DMS 273 treated with DMSO at 0.1 percent for 48 hours (cell line): ENCODE measurements at regions not wholly inside any gene's neighbourhood (a gene's known extent, or its start where the extent isn't known, plus 50 kb on each side); places are given as distances from the start of the nearest gene placed in this dataset.

Experiments used
- DNase-seq: peaks from one replicate; lab custom pipeline; 2025; lab: John Stamatoyannopoulos, UW

DNA sequence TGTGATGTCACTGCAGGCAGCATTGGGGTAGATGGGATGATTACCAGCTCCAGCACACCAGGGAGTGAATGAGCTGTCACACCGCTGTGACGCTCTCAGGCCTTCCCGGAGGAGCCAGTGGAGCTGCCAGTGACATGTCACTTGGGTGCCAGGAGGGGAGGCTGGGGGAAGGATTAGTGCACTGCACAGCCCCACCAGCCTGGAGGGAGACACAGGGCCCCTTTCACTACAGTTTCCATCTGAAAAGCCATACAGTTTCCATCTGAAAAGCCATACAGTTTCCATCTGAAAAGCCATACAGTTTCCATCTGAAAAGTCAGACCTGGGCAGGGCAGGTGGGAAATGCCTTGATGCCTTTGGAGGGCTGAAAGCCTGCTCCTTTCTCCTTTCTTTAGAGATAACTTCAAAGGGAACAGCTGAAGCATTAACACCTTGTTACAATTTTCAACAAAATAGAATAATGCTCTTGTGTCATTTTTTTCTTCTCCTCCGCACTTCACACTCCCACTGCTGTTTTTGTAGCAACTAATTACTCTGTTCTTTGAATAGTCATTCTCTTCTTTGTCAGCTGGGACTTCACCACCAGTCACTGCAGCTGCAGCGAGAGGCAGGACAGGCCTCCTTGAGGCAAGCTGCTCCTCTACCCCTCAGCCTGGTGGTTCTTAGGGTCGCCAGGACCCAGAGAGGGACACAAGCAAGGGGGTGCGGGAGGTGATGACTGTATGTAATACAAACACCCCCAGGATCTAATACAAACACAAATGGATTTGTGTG, 256.9 kb upstream of the RGS6 start:
- DNase-seq, result no peak

DNA sequence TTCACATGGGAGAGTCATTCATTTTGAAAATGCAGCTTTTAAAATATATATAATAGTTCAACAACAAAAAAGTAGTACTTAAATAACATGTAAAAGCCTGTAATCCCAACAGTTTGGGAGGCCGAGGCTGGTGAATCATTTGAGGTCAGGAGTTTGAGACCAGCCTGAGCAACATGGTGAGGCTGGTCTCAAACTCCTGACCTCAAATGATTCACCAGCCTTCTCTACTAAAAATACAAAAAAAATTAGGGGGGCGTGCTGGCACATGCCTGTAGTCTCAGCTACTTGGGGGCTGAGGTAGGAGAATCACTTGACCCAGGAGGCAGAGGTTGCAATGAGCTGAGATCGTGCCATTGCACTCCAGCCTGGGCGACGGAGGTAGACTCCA, 256.3 kb upstream of the RGS6 start:
- no peak for DNase-seq

DNA sequence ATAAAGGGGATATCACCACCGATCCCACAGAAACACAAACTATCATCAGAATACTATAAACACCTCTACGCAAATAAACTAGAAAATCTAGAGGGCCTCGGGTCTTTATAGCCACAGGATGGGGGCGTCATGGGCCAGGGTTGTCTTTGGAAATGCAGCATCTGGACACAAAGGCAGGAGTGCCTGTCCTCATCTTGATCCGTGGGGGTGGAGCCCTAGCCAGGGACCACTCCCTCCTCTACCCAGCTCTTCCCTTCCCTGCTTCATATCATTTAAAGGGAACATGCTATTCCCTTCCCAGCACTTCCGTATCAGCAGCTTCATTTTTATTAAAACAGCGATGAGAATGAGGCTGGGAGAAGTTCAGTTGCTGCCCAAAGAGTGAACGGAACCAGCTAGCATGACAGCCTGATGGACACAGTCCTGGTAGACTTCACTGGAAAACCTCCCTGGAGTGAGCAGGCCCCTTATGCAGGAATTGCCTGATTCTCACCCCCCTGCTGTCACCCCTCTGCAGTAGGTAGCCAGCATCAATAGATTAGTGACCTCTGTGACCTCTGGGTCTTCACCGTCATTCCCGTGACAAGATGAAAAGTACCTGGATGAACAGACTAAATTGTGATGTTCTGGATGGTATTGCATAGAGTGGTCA, 251.4 kb upstream of the RGS6 start:
- DNase-seq, result no peak

DNA sequence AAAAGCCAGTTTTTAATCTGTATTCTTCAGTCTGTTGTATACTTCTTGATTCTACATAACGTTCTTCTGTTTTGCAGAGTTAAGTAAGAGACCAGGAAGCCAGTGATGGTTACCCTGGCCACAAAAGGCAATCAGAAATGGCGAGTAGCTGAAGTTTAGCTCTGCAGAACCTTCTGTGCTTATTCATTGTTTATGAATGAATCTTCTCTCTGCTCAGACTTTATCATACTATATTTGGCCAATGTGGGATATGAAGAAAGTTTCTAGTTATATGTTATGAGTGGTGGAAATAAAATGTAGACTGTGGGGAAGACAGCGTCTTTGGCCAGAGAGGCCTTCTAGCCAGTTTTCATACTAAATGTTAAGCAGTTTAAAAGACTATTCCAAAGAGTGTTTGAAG, 249.9 kb upstream of the RGS6 start:
- DNase-seq, result no peak

DNA sequence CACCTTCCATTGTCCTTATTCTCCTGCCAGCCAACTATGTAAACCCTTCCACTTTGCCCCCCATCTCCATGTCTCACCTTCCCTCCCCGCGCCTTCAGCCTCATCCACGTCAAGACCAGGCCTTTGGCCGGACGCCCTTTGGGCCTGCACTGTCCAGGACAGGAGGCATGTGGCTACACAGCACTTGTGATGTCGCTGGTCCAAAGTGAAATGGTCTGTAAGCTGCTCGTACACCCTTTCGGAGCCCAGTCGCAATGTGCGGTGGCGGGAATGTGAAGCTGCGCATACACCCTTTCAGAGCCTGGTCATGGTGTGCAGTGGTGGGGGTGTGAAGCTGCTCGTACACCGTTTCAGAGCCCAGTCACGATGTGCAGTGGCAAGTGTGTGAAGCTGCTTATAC, 247.9 kb upstream of the RGS6 start:
- DNase-seq, result no peak

DNA sequence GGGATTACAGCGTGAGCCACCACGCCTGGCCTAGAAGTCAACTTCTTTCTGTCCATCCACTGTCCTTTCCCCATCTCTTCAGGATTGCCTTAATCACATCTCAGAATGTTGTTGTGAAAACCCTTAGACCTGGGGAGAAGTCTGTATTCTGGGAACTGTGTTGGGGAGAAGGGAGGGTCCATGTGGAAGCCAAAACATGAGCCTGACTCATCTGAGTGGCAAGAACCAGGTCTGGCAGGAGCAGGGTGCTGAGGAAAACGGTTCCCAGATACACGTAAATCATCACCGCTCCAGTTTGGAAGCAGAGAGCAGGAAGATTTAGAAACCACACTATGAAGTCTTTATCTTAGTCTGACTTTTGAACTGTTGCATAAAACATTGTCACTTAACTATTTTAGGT, 245.6 kb upstream of the RGS6 start:
- DNase-seq, result no peak

DNA sequence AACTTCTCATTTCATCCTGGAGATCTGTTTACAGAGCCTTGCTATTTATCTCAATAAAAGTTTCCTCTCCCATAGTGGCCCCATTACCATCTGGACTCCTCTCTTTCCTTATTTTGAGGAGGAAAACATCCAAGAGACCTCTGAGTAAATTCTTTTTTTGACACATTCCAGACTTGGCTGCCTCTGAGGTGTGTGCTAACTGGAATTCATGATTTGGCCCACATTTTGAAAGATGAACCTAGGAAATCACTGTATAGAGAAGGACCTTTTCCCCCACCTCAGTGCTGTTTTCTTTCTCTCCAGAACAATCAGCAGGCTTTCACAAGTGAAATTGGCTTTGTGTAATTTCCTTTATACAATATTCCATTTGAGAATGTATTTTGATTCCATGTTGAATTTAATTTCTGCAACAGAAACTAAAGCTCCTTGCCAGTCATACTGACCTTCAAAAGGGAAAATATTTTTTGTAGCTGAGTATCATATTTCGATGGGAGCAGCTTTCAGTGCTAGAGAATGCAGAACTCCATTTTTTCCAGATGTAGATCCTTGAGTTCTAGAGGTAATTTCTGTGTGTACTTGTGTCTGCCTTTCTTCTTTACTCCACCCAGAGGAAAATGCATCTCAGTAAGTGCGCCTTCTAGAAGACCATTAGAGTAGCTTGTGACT, 244.9 kb upstream of the RGS6 start:
- DNase-seq, result no peak

DNA sequence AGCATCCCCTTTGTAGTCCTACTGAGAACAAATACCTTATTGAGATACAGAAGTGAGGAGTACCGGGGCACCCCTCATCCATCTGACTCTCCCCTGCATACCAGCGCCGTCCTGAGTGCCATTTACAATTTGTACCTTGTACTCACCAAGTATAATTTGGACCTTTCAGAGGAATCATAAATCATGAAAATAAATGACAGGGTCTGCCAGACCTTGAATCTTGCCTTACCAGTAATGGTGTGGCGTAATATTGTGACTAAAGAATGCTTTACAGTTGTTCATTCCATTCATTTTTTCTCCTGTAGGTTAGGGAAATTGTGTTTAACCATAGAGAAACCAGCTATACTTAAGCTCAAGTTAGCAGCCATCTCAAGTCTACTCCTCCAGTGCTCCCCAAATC, 243.7 kb upstream of the RGS6 start:
- no peak for DNase-seq

DNA sequence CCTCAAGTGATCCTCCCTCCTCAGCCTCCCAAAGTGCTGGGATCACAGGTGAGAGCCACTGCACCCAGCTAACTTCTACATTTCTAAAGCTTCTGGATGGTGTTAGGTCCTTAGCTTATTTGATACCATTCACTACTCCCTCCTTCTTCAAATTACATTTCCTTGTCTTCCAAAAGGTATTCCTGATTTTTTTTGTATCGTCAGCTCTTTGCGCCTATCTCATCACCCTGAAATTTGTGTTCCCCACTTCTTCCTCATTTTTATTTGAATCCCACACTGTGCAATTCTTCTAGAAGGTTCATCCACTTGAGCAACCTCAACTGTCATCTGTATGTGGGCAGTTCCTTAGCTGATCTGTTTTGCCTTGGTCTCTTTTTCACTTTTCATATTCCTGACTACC, 241.8 kb upstream of the RGS6 start:
- DNase-seq, result no peak

DNA sequence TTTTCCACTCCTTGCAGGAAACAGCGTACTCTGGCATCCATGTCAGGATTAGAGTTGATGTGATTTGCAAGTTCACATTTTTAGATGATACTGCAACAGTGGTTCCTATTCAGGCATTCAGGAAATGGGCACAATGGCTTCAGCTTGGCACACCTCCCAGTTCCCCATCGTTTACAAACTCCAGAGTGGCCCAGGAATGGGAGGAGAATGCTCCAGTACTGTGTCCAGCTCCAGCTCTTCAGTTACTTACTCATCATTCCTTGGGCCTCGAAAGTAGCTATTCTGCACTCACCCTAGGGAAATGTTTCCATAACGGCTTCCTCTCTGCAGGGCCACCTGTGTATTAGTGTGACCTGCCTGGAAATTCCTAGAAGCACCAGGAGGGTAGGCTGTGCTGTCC, 239.7 kb upstream of the RGS6 start:
- DNase-seq, result no peak

DNA sequence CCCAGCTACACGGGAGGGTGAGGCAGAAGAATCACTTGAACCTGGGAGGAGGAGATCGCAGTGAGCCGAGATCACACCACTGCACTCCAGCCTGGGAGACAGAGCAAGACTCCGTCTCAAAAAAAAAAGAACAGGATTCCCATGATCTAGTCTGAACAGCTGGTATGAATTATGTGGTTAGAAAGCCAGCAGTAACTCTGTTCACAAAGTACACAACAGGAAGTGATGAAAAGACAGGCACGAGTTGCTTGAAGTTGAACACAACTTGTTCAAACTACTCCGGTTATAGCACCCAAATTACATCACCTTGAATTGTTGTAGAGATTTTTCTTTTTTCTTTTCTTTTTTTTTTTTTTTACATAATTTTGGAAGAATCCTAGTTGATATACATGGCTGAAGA, 238.8 kb upstream of the RGS6 start:
- no peak for DNase-seq

DNA sequence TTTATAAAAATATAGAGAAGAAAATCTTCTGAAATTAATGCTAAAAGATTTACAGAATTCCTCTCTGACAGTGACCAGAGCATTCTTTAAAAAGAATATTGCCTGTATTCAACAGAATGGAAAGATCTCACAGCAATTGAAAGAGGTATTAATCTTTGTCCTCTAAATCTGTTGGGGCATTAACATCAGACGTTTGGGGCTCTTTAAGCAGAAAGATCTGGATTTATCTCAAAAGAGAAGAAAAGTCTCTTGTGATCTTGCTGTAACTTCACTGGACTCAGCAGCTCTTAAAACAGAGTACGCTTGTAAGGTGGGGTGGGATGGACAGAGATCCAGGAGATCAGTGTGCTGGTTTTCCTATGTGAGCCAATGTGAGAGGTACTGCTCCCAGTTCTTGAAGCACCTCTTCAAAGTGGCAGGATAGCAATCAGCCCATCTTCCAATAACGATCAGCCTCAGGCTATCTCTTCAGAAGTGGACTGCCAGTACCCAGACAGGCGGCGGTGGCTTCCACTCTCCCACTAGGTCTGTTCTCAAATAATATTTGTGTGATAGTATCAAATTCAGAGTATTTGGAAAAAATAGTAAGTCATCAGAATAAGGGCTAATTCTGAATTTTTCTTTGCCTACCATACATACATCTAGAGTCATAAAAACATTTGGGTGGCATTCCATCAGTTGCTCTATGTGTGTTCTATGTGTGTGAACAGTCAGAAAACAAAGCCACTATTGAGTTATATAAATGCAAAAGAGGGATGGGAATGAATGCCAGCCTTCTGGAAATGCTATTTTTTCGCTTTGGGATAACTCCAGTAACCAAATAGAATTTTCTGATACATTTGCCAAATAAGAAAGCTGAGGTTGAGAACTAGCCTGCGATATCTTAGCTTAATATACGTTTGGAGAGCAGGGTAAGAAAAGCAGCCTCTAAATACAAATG, 237.4 kb upstream of the RGS6 start:
- DNase-seq, result no peak

DNA sequence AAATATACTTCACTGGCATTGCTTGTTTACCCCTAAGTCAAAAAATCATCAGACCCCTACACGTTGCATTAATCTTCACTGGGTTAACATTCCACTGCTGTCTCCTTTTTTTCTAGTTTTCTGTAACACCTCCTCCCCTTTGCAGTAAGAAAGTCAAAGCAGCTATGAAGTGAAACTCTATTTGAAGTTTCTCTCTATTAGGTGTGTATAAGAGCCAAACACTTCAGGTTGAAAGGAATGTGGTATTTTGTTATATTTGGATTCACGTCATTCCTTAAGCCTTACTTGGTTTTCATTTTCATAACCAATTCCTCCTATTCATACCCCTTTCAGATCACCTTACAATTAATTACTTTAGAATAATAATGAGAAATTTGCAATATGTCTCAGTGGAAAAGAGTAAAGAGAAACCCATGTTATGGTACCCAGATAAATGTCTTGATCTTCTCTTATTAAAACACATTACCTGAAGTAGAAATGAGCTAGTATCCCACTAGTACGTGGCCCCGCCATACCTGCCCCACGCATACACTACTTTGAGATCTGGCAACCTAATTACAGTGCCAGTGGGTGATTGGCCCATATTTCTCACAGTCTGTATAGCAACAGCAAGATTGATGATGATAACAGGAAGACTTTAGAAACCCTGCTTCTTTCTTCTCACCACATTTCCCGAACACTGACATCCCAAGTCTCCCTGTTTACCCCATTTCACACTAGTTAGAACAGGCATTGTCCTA, 236.4 kb upstream of the RGS6 start:
- DNase-seq, result no peak

DNA sequence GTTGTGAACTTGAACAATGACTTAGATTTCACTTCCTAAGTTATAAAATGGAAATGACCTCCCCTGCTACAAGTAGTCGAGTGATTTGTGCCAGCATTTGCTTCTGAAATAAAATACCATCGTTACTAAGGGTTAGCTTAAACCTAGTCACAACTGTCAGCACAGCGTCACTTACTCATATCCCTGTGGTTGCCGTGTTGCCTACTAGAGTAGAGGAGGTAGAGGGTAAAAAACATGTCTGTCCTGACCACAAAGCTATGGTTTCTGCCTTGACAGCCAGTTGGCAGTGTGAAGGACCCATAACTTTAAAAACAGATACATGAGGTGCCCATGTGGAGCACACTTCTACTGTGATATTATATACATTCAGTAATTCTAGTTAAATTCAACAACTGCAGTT, 234.2 kb upstream of the RGS6 start:
- DNase-seq, result no peak

DNA sequence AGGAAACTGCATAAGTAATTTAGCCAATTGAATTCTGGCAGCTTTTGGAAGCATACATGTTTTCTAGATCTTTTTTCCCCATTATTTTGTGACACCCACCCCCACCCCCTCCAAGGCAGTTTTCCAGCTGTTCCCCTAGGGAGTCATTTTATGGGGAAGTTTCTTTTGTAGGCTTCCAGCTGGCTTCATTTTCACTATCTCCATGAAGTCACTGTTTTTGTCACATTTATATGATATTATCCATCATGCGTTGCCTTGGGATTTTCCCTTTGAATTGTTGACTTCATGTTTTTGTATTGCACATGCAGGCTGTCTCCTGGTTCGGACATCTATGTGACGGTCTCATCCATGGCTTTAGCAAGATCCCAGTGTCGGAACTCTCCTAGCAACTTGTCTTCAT, 233.6 kb upstream of the RGS6 start:
- no peak for DNase-seq

DNA sequence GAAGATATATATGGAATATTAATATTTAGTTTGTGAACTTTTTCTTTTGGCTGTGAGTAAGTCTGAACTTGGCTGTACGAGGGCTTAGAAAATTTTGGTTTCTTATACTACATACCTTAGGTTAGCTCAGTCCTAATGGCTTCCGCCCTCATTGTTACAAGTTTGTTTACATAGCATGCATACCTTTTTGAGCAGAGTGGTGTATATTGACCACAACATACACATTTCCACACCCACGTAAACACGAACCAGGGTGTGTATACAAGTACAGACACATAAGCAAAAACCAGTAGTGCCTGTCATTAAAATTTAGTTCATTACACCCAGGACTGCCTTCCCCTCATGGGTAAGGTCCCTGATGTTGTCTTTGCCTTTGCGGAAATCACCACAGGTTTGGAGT, 230.2 kb upstream of the RGS6 start:
- no peak for DNase-seq

DNA sequence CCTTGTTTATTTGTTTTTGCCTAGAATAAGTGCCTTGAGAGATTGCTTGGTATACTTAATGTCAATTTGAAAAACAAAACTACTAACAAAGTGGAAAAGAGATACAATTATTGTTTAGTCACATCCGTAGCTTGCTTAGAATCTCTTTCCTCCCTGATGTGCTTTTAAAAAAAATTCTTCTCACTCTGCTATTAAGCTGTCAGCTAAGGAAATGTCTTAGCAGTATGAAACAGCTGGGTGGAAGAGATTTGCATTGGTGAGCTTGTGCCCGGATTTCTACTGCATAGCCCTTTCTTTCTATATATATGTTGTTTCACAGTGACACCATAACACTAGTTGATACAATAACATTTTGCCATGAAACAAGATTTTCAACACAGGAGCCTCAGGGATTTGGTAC, 229.4 kb upstream of the RGS6 start:
- DNase-seq, result no peak

DNA sequence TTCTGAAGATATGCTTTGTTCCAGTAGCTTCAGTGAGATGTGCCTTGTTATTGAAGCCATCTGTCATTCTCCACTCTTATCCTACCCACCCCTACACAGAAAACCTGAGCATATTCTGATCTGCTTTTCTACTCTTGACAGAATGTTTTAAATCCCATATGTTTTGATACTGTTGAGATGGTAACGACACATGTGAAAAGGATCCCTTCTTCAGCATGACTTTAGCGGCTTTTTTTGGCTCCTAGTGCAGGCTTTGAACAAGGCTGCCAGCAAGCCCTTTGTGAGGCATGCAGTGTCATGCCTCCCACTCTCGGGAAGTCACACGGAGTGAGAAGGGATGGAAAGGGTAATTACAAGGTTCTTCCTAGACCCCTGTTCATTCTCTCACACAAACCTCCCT, 228.8 kb upstream of the RGS6 start:
- DNase-seq, result peak; percentile 17

DNA sequence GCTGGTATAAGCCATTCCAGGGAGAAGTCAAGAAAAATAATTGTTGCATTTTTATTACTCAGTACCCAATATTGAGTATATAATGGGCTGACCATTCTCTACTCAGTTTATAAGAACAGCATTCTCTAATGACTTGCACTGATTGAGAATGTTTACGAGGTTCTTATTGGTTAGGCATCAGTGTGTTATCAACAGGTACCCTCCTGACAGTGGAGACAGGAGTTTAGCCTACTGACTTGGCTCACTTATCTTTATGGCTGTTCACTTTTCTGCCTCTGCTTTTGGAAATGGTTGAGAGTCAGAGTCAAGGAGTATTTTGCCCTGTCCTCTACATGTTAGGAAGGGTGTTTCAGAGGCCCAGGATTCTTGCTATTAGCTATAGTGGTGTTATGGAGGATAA, 228.0 kb upstream of the RGS6 start:
- DNase-seq, result no peak

DNA sequence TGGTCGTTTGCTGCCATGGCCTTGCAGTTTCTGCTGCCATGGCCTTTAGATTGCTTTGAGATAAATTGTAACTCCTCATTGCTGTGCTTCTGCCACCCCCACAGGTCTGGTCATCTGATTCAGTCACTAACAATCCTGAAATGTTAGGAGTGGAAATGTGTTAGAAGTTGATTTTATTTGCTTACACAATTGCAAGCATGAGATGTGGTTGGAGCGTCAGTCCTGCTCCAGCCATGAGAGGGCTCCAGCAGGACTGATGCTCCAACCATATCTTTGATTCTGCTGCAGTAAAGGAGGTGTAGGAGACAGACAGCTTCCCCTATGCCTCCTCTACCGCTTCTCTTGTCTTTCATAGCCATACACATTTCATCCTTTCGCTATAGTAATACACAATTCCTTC, 226.8 kb upstream of the RGS6 start:
- no peak for DNase-seq

DNA sequence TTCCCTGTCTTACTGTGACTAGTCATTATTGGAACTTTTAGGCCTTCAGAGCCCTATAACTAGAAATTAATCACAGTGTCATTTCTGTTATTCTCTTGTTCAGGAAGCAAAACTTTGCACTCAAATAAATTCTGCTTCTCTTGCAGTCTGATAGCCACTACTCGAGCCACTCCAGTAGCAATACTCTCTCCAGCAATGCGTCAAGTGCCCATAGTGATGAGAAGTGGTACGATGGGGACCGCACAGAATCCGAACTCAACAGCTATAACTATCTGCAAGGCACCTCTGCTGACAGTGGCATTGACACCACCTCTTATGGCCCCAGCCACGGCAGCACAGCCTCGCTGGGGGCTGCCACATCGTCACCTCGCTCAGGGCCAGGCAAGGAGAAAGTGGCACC, 223.2 kb upstream of the RGS6 start:
- no peak for DNase-seq

DNA sequence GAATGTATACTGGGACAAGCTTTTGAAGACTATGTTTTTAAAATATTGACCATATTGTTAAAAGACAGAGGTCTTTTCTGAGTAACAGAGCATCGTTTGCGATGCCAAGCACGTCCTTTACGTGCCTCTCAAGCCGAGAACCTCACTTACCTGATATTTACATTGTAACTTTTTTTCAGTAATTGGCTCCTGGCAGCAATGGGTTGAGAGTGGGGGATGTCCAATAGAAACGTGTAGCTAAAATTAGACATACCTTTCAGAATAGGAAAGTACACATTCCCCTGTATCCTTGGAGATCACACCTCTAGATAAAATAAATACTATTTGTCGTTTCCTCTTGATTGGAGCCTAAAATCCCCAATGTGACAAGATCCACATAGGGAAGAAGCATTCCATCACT, 222.2 kb upstream of the RGS6 start:
- no peak for DNase-seq
